AG04449 (cell line): ENCODE measurements at regions not wholly inside any gene's neighbourhood (a gene's known extent, or its start where the extent isn't known, plus 50 kb on each side); places are given as distances from the start of the nearest gene placed in this dataset.

Experiments
- CTCF ChIA-PET: fragments of 350-600 bp; formaldehyde crosslinking; extraction: SDS; loops from one replicate; lab custom pipeline; 2021; ENCODE audit warnings: antibody characterized with exemption; lab: Yijun Ruan, JAX
- POLR2A ChIA-PET: fragments of 400-600, 350-600 bp; formaldehyde crosslinking; extraction: SDS; loops from one replicate; lab custom pipeline; 2020; ENCODE audit warnings: antibody characterized with exemption, inconsistent platforms; lab: Yijun Ruan, JAX
- DNase-seq: peaks from one replicate; pipeline ENCODE4 v3.0.0-alpha.2; 2010; ENCODE audit warnings: low read depth, low spot score
- H3K4me3 ChIP-seq: 2 replicates; pipeline ENCODE4 v1.5.1; 2011; ENCODE audit warnings: low read depth, mild to moderate bottlenecking, control low read depth, low read length
- TF ChIP-seq, protein P1 (sequence below): IDR thresholded peaks from one replicate; pipeline ENCODE4 v1.5.1; 2011; ENCODE audit warnings: mild to moderate bottlenecking, moderate library complexity, low read length, control low read depth, inconsistent platforms; ENCODE audit not compliant: insufficient read depth; ENCODE audit errors: missing control alignments

DNA sequence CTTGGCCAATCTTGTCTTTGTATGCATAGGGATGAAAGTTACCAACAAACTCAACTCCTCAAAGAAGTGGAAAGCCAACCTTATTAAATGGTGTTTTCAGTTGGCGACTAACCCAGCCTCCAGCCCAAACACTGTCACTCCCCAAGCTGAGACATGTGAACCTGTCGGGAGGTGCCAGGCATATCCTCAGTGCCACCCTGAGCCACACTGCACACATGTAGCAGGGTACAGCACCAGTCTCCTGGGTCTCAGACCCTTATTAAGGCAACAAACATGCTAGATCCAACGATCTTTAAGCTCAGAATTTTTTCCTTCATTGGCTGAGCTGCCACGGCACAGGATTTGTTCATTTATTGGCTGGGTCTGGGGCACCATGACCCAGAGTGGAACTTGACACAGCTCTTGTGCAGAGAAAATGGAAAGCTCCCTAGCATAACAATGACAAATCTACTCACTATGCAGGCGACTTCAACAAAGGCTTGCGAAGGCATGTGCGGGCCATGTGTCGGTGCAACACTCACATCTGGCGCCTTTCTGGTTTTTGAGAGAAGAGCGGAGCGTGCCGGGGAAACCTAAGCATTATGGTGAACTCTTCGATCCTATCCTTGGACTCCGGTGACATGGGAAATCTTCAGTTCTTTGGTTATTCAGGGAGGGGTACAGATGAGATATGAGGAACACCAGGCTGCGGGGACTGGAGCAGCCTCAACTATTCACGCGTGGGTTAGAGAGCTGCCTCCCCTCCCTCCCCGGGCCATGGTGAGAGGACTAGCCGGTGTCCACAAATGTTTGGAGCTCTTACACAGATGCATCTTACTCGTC, 190.1 kb downstream of the FAM43A start:
- TF ChIP-seq, protein P1, sequence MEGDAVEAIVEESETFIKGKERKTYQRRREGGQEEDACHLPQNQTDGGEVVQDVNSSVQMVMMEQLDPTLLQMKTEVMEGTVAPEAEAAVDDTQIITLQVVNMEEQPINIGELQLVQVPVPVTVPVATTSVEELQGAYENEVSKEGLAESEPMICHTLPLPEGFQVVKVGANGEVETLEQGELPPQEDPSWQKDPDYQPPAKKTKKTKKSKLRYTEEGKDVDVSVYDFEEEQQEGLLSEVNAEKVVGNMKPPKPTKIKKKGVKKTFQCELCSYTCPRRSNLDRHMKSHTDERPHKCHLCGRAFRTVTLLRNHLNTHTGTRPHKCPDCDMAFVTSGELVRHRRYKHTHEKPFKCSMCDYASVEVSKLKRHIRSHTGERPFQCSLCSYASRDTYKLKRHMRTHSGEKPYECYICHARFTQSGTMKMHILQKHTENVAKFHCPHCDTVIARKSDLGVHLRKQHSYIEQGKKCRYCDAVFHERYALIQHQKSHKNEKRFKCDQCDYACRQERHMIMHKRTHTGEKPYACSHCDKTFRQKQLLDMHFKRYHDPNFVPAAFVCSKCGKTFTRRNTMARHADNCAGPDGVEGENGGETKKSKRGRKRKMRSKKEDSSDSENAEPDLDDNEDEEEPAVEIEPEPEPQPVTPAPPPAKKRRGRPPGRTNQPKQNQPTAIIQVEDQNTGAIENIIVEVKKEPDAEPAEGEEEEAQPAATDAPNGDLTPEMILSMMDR: no peak
- no peak overlapping the region for H3K4me3 ChIP-seq
- DNase-seq: no peak
- ChIA-PET POLR2A (no interaction called here), CTCF (no interaction called here)

DNA sequence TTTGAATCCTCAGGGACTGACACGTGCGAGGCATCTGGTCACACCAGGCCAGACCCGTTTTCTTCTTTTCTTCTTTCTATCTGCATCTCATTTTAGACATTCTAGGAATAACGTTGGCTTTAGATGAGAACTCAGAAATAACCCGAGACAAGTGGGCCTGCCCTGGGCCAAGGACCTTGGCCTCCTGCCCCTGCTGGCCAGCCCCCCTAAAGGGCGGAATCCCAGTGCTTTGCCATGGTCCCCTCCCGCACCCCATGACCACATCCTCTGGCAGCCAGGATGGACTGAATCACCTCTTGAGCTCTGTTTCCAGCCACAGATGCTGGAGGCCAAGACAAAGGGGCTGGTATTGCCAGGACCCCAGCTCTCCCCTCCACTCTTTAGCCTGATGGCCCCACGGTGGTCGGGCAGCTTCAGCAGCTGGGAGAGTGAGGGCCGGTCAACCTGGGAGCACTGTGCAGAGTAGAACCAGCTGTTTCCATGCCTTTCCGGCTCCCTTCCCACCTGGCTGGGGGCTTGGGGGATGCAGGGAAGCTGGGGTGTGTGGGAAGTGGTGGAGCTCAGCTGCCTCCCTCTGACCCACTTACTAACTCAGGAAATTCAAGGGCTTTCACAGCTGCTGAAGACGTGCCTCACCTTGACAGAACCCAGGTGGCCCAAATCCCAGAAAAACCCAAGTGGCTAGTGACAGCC, 190.9 kb downstream of the FAM43A start:
- no peak overlapping the region for H3K4me3 ChIP-seq
- CTCF ChIA-PET: no interaction called here
- TF ChIP-seq, protein P1: no peak
- POLR2A ChIA-PET: no interaction called here
- no peak for DNase-seq

- H3K4me3 ChIP-seq: no peak overlapping the region
- TF ChIP-seq, protein P1: no peak
- ChIA-PET CTCF (no interaction called here), POLR2A (no interaction called here)
- no peak for DNase-seq
Measured at GRCh38 chr3:194877291-194878119, 191.8 kb downstream of the FAM43A start.

DNA sequence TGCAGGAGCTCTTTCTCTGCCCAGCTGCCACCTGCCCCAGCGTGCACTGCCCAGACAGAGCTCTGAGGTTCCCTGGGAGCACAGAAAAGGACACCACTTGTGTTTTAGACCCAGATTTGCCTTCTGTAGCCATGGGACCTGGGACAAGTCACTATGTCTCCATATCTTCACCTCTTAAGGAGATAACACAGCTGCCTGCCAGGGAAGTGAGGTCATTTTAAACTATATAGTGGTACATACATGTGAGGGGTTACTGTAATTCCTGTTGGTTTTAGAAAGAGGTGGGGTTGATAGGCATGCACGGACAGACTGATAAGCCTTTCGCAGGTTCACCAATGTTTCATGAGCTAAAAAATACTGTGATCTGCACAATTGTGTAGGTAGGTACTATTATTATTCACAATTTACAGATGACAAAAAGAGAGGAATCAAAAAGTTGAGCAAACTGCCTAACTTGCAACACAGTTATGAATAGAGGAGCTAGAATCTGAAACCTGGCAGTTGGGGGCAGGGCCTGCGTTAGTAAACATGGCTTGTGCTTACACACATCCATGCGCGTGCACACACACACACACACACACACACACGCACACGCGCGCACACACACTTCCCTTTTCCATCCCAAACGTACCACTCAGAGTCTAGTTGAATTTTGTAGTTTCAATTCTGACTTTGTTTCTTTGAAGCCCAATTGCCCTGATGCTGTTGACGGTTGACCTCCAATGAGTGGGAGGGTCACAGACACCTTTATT, 193.6 kb downstream of the FAM43A start:
- ChIA-PET POLR2A (no interaction called here), CTCF (no interaction called here)
- TF ChIP-seq, protein P1: no peak
- no peak for DNase-seq
- no peak overlapping the region for H3K4me3 ChIP-seq

GRCh38 chr3:194879991-194880939, 194.6 kb downstream of the FAM43A start:
- ChIA-PET POLR2A (no interaction called here), CTCF (no interaction called here)
- TF ChIP-seq, protein P1: no peak
- DNase-seq: no peak
- H3K4me3 ChIP-seq: no peak overlapping the region
